Umbilical cord (tissue), 1 donor: ENCODE measurements at regions not wholly inside any gene's neighbourhood (a gene's known extent, or its start where the extent isn't known, plus 50 kb on each side); places are given as distances from the start of the nearest gene placed in this dataset.

ENCODE experiments used
- DNase-seq: peaks from one replicate; pipeline ENCODE4 v3.0.0-alpha.2; 2015; ENCODE audit warnings: low spot score

- DNase-seq = no peak
These were observed 53.7 kb upstream of the HSD17B12 start for GRCh38 chr11:43626798-43627197.
